HG03520 (cell line): ENCODE measurements at regions not wholly inside any gene's neighbourhood (a gene's known extent, or its start where the extent isn't known, plus 50 kb on each side); places are given as distances from the start of the nearest gene placed in this dataset.

Source experiments
- ATAC-seq: cut with Tn5 transposase; IDR thresholded peaks from one replicate; pipeline ENCODE4 v1.9.1; 2021; ENCODE audit warnings: mild to moderate bottlenecking, moderate library complexity; ENCODE audit not compliant: unreplicated experiment

GRCh38 chr11:10932976-10933375 lies 75.1 kb upstream of the ZBED5 start:
- ATAC-seq = no peak

GRCh38 chr11:10931761-10932670 lies 74.2 kb upstream of the ZBED5 start:
- no peak for ATAC-seq

GRCh38 chr11:10930972-10931760 lies 73.3 kb upstream of the ZBED5 start:
- ATAC-seq = no peak

GRCh38 chr11:10930224-10930971 lies 72.5 kb upstream of the ZBED5 start:
- ATAC-seq = no peak

- no peak for ATAC-seq
Observed at GRCh38 chr11:10927538-10927937, 69.7 kb upstream of the ZBED5 start.

GRCh38 chr11:10926801-10927211 lies 69.0 kb upstream of the ZBED5 start:
- ATAC-seq = no peak

- ATAC-seq = no peak
Observed at GRCh38 chr11:10925149-10925926, 67.5 kb upstream of the ZBED5 start.

GRCh38 chr11:10923882-10924281 lies 66.0 kb upstream of the ZBED5 start:
- no peak for ATAC-seq

GRCh38 chr11:10922892-10923291 lies 65.0 kb upstream of the ZBED5 start:
- no peak for ATAC-seq

GRCh38 chr11:10920875-10921274 lies 63.0 kb upstream of the ZBED5 start:
- no peak for ATAC-seq

- no peak for ATAC-seq
Observed at GRCh38 chr11:10920205-10920604, 62.4 kb upstream of the ZBED5 start.

- ATAC-seq = no peak
Observed at GRCh38 chr11:10918698-10919097, 60.8 kb upstream of the ZBED5 start.

GRCh38 chr11:10918275-10918674 lies 60.4 kb upstream of the ZBED5 start:
- ATAC-seq = no peak

- ATAC-seq = no peak
Observed at GRCh38 chr11:10917802-10918201, 59.9 kb upstream of the ZBED5 start.

GRCh38 chr11:10916665-10917064 lies 58.8 kb upstream of the ZBED5 start:
- ATAC-seq = no peak

GRCh38 chr11:10914050-10914449 lies 56.2 kb upstream of the ZBED5 start:
- no peak for ATAC-seq

- no peak for ATAC-seq
Observed at GRCh38 chr11:10913075-10913474, 55.2 kb upstream of the ZBED5 start.

- no peak for ATAC-seq
Observed at GRCh38 chr11:10911907-10912306, 54.1 kb upstream of the ZBED5 start.

- ATAC-seq = no peak
Observed at GRCh38 chr11:10909141-10909883, 51.5 kb upstream of the ZBED5 start.
